ENCODE measurements at regions not wholly inside any gene's neighbourhood (a gene's known extent, or its start where the extent isn't known, plus 50 kb on each side); places are given as distances from the start of the nearest gene placed in this dataset.

DNA sequence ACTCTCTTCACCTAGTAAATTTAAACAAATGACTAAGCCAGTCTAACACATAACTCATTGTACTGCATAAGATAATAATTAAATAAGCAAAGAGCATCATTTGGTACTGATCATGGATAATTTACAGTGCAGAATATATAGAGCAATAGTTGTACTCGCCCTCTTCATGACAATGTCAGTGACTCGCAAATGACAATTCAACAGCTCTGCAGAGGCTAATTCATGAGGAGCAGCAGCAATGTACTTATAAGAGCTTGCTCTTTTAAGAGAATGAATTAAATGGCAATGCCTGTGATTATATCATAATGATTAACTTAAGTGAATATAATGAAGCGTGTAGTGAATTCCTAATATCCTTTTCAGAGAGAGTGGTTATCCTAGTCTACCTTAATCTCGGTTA is 284.5 kb upstream of the PCDH20 start:
- TF ChIP-seq EP300 (IDR thresholded peaks at IDR 0.05), result no peak
- no peak for TF ChIP-seq POLR2A (IDR thresholded peaks at IDR 0.05)
